Neural cell (in vitro differentiated cells): ENCODE measurements at regions not wholly inside any gene's neighbourhood (a gene's known extent, or its start where the extent isn't known, plus 50 kb on each side); places are given as distances from the start of the nearest gene placed in this dataset.
"Not testable (repeated sequence)": the region's sequence is repeated elsewhere in the genome, so short reads cannot be mapped to it uniquely, and the experiment has no call there.

ENCODE experiments used
- EZH2 ChIP-seq: fragments of 200-600, 300-800 bp; shearing (Covaris generic), sonication (generic); IDR thresholded peaks from 2 replicates; pipeline ENCODE4 v1.6.1; 2014; ENCODE audit warnings: antibody characterized with exemption, low read length, borderline replicate concordance, mild to moderate bottlenecking; ENCODE audit not compliant: insufficient read depth, poor library complexity, severe bottlenecking
- MXI1 ChIP-seq: fragments of 450-650 bp; conservative IDR thresholded peaks from 2 replicates; pipeline ENCODE4 v1.6.1; 2014; ENCODE audit warnings: antibody characterized with exemption, mild to moderate bottlenecking; ENCODE audit not compliant: poor library complexity, severe bottlenecking
- POLR2AphosphoS5 ChIP-seq: IDR thresholded peaks from 2 replicates; pipeline ENCODE4 v1.6.1; 2012
- RAD21 ChIP-seq: fragments of 450-650 bp; conservative IDR thresholded peaks from 2 replicates; pipeline ENCODE4 v1.6.1; 2014; ENCODE audit warnings: antibody characterized with exemption, mild to moderate bottlenecking, moderate library complexity
- SMC3 ChIP-seq: fragments of 450-650 bp; conservative IDR thresholded peaks from 2 replicates; pipeline ENCODE4 v1.6.1; 2014; ENCODE audit warnings: antibody characterized with exemption, mild to moderate bottlenecking, moderate library complexity; ENCODE audit not compliant: poor library complexity
- TAF1 ChIP-seq: IDR thresholded peaks from 2 replicates; pipeline ENCODE4 v1.6.1; 2012; ENCODE audit warnings: low read depth
- TF ChIP-seq, protein P1 (sequence below): fragments of 450-650 bp; IDR thresholded peaks from 2 replicates; pipeline ENCODE4 v1.5.1; 2014; ENCODE audit warnings: antibody characterized with exemption, mild to moderate bottlenecking, moderate library complexity; ENCODE audit not compliant: poor library complexity, severe bottlenecking
- TF ChIP-seq, protein P2 (sequence below): IDR thresholded peaks from 2 replicates; pipeline ENCODE4 v1.6.1; 2012; ENCODE audit warnings: borderline replicate concordance

DNA sequence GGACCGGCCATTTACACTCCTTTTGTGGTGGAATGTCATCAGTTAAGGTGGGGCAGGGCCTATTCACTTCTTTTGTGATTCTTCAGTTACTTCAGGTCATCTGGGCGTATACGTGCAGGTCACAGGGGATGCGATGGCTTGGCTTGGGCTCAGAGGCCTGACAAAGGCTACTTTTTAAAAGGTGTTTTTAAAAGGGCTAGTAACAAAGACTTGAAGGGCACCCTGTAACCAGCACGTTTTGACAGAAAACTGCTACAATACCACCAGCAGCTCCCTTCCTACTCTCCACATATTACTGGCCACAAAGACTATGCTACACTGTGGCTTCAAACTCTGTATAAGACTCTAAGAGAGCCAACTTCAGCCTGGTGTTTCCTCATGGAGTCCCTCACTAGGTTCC lies 151.6 kb upstream of the KCTD3 start:
- not testable (repeated sequence) for TF ChIP-seq POLR2AphosphoS5, EZH2, TAF1, RAD21, MXI1, SMC3
- TF ChIP-seq, protein P1, sequence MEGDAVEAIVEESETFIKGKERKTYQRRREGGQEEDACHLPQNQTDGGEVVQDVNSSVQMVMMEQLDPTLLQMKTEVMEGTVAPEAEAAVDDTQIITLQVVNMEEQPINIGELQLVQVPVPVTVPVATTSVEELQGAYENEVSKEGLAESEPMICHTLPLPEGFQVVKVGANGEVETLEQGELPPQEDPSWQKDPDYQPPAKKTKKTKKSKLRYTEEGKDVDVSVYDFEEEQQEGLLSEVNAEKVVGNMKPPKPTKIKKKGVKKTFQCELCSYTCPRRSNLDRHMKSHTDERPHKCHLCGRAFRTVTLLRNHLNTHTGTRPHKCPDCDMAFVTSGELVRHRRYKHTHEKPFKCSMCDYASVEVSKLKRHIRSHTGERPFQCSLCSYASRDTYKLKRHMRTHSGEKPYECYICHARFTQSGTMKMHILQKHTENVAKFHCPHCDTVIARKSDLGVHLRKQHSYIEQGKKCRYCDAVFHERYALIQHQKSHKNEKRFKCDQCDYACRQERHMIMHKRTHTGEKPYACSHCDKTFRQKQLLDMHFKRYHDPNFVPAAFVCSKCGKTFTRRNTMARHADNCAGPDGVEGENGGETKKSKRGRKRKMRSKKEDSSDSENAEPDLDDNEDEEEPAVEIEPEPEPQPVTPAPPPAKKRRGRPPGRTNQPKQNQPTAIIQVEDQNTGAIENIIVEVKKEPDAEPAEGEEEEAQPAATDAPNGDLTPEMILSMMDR = not testable (repeated sequence)
- TF ChIP-seq, protein P2, sequence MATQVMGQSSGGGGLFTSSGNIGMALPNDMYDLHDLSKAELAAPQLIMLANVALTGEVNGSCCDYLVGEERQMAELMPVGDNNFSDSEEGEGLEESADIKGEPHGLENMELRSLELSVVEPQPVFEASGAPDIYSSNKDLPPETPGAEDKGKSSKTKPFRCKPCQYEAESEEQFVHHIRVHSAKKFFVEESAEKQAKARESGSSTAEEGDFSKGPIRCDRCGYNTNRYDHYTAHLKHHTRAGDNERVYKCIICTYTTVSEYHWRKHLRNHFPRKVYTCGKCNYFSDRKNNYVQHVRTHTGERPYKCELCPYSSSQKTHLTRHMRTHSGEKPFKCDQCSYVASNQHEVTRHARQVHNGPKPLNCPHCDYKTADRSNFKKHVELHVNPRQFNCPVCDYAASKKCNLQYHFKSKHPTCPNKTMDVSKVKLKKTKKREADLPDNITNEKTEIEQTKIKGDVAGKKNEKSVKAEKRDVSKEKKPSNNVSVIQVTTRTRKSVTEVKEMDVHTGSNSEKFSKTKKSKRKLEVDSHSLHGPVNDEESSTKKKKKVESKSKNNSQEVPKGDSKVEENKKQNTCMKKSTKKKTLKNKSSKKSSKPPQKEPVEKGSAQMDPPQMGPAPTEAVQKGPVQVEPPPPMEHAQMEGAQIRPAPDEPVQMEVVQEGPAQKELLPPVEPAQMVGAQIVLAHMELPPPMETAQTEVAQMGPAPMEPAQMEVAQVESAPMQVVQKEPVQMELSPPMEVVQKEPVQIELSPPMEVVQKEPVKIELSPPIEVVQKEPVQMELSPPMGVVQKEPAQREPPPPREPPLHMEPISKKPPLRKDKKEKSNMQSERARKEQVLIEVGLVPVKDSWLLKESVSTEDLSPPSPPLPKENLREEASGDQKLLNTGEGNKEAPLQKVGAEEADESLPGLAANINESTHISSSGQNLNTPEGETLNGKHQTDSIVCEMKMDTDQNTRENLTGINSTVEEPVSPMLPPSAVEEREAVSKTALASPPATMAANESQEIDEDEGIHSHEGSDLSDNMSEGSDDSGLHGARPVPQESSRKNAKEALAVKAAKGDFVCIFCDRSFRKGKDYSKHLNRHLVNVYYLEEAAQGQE = not testable (repeated sequence)
